Keratinocyte (primary cell): ENCODE measurements at regions not wholly inside any gene's neighbourhood (a gene's known extent, or its start where the extent isn't known, plus 50 kb on each side); places are given as distances from the start of the nearest gene placed in this dataset.

Source experiments
- DNase-seq: peaks from one replicate; pipeline ENCODE4 v3.0.0-alpha.2; 2011; ENCODE audit warnings: low read depth, missing footprints, low spot score
- FAIRE-seq: peaks from 2 replicates; lab custom pipeline; 2011; peaks lifted over from hg19 to GRCh38; lab: Jason Lieb, UNC
- H2AFZ ChIP-seq: 2 replicates; pipeline ENCODE4 v1.6.0; 2012; ENCODE audit warnings: low read length, control low read depth, inconsistent platforms; ENCODE audit not compliant: control insufficient read depth
- H3K27ac ChIP-seq: 2 replicates; pipeline ENCODE4 v1.5.1; 2011; ENCODE audit warnings: low read length; ENCODE audit not compliant: control insufficient read depth, insufficient read depth
- H3K27me3 ChIP-seq: 3 replicates; pipeline ENCODE4 v1.6.0; 2011; ENCODE audit warnings: low read length; ENCODE audit not compliant: control insufficient read depth, insufficient read depth; ENCODE audit errors: extremely low read depth
- H3K36me3 ChIP-seq, 2 experiments: 2 replicates in 1 of 2; 3 replicates in 1 of 2; pipeline ENCODE4 v1.5.1; 2011; ENCODE audit warnings: low read length in 2 of 2, mild to moderate bottlenecking in 1 of 2; ENCODE audit not compliant: control insufficient read depth in 2 of 2, insufficient read depth in 2 of 2; ENCODE audit errors: extremely low read depth in 1 of 2
- H3K4me1 ChIP-seq: 3 replicates; pipeline ENCODE4 v1.5.1; 2011; ENCODE audit warnings: low read length; ENCODE audit not compliant: control insufficient read depth, insufficient read depth; ENCODE audit errors: extremely low read depth
- H3K4me2 ChIP-seq: 3 replicates; pipeline ENCODE4 v1.6.0; 2011; ENCODE audit warnings: low read depth, low read length; ENCODE audit not compliant: control insufficient read depth, insufficient read depth; ENCODE audit errors: extremely low read depth
- H3K4me3 ChIP-seq, 3 experiments: fragments of 200-600 bp in 1 of 3; sonication (generic) in 1 of 3; 2 replicates in 2 of 3; 3 replicates in 1 of 3; pipeline ENCODE4 v1.5.1; 2011 to 2016; ENCODE audit warnings: low read length in 3 of 3, mild to moderate bottlenecking in 3 of 3, control low read depth in 2 of 3, inconsistent platforms in 1 of 3, low read depth in 1 of 3, mixed read lengths in 1 of 3, mixed run types in 1 of 3, moderate library complexity in 1 of 3; ENCODE audit not compliant: control insufficient read depth in 2 of 3, insufficient read depth in 2 of 3; ENCODE audit errors: extremely low read depth in 1 of 3
- H3K79me2 ChIP-seq: 2 replicates; pipeline ENCODE4 v1.6.0; 2012; ENCODE audit warnings: low read length; ENCODE audit not compliant: control insufficient read depth, insufficient read depth
- H3K9ac ChIP-seq: 3 replicates; pipeline ENCODE4 v1.6.0; 2011; ENCODE audit warnings: low read length; ENCODE audit not compliant: control insufficient read depth, insufficient read depth; ENCODE audit errors: extremely low read depth
- H3K9me1 ChIP-seq: 3 replicates; pipeline ENCODE4 v1.6.0; 2011; ENCODE audit warnings: low read length; ENCODE audit not compliant: control insufficient read depth, insufficient read depth; ENCODE audit errors: extremely low read depth
- H3K9me3 ChIP-seq: 2 replicates; pipeline ENCODE4 v1.5.1; 2012; ENCODE audit warnings: low read depth, low read length; ENCODE audit not compliant: control insufficient read depth
- H4K20me1 ChIP-seq: 3 replicates; pipeline ENCODE4 v1.6.0; 2011; ENCODE audit warnings: low read length; ENCODE audit not compliant: control insufficient read depth, insufficient read depth; ENCODE audit errors: extremely low read depth
- CTCF ChIP-seq, 3 experiments: IDR thresholded peaks in 1 of 3; conservative IDR thresholded peaks in 1 of 3; optimal IDR thresholded peaks in 1 of 3; 2 replicates in 2 of 3; 3 replicates in 1 of 3; pipeline versions ENCODE3 to v1.5.1; 2011; ENCODE audit warnings: low read length in 3 of 3, mild to moderate bottlenecking in 3 of 3, moderate library complexity in 2 of 3, control low read depth in 1 of 3, inconsistent platforms in 1 of 3; ENCODE audit not compliant: insufficient read depth in 2 of 3; ENCODE audit errors: extremely low read depth in 1 of 3
- EZH2 ChIP-seq: IDR thresholded peaks from one replicate; pipeline ENCODE4 v1.6.1; 2012; ENCODE audit warnings: inconsistent platforms, mild to moderate bottlenecking, low read length, moderate library complexity
- dilution Hi-C: fragments of 300-500 bp; cut with MboI; formaldehyde crosslinking; loops from one replicate; pipeline ENCODE4 v1.7.0; 2020; ENCODE audit warnings: low sequenced_read_pairs; ENCODE audit not compliant: extremely low pct_ligation_motif_present

GRCh38 chr16:49181791-49182518 lies 99.7 kb downstream of the CBLN1 start:
- Histone ChIP-seq H3K27me3 (no peaks in the 10 kb centered on the region), H3K79me2 (no peaks in the 10 kb centered on the region), H3K4me3 (no peak overlapping the region), H2AFZ (no peak overlapping the region), H3K9me1 (no peaks in the 10 kb centered on the region), H3K36me3 (no peaks in the 10 kb centered on the region), H4K20me1 (peaks cover 2% of the 10 kb centered on the region), H3K27ac (no peak overlapping the region), H3K9ac (no peak overlapping the region), H3K4me1 (no peaks in the 10 kb centered on the region), H3K9me3 (no peaks in the 10 kb centered on the region), H3K4me2 (no peak overlapping the region)
- dilution Hi-C loops: no loop called here
- DNase-seq (no peak), FAIRE-seq (no peak)
- TF ChIP-seq EZH2 (no peak), CTCF (optimal IDR thresholded peaks at IDR 0.05 in 1 of 3, IDR thresholded peaks at IDR 0.05 in 1 of 3, conservative IDR thresholded peaks at IDR 0.05 in 1 of 3; ENCODE audit: extremely low read depth in 1 of 3, insufficient read depth in 2 of 3, low read length in 3 of 3) (no peak)

- no peak for FAIRE-seq
- Histone ChIP-seq H3K4me1 (no peaks in the 10 kb centered on the region), H3K4me3 (no peak overlapping the region), H3K9ac (no peak overlapping the region), H3K27me3 (no peaks in the 10 kb centered on the region), H3K4me2 (no peak overlapping the region), H3K9me1 (no peaks in the 10 kb centered on the region), H3K79me2 (no peaks in the 10 kb centered on the region), H3K9me3 (no peaks in the 10 kb centered on the region), H3K36me3 (no peaks in the 10 kb centered on the region), H3K27ac (no peak overlapping the region), H4K20me1 (peaks cover 2% of the 10 kb centered on the region), H2AFZ (no peak overlapping the region)
- TF ChIP-seq CTCF (optimal IDR thresholded peaks at IDR 0.05 in 1 of 3, IDR thresholded peaks at IDR 0.05 in 1 of 3, conservative IDR thresholded peaks at IDR 0.05 in 1 of 3; ENCODE audit: extremely low read depth in 1 of 3, insufficient read depth in 2 of 3, low read length in 3 of 3) (no peak), EZH2 (no peak)
- DNase-seq: no peak
- dilution Hi-C loops: no loop called here
Measured at GRCh38 chr16:49179714-49180330, 101.8 kb downstream of the CBLN1 start.
